K562 (cell line): ENCODE measurements at regions not wholly inside any gene's neighbourhood (a gene's known extent, or its start where the extent isn't known, plus 50 kb on each side); places are given as distances from the start of the nearest gene placed in this dataset.

ENCODE experiments used
- ATAC-seq: fragments of 200-7000 bp; cut with Tn5 transposase; 3 replicates; pipeline ENCODE4 v1.9.1; 2020; ENCODE audit warnings: moderate library complexity
- BruUV-seq: library from RNA; stranded (reverse); fragments of 400-500 nt; replicated peaks from 2 replicates; lab custom pipeline; 2021; lab: Mats Ljungman, UMichigan
- CTCF ChIA-PET: fragments of 300-600 bp; formaldehyde crosslinking; extraction: SDS; loops from one replicate; lab custom pipeline; 2021; ENCODE audit warnings: low intra/inter-chr PET ratio; lab: Yijun Ruan, JAX
- POLR2A ChIA-PET: fragments of 300-600, 350-650 bp; sonication (Branson Sonifier 250); formaldehyde crosslinking; extraction: SDS; loops from one replicate; lab custom pipeline; 2021; ENCODE audit warnings: antibody characterized with exemption, inconsistent platforms; lab: Yijun Ruan, JAX
- DNase-seq, 4 experiments: peaks; one replicate each; pipeline versions ENCODE4 v3.0.0 to v3.0.0-alpha.2; 2011 to 2018; ENCODE audit warnings: low spot score in 3 of 4, mixed read lengths in 3 of 4; ENCODE audit errors: extremely low read depth in 1 of 4
- FAIRE-seq: peaks from 2 replicates; lab custom pipeline; 2011; peaks lifted over from hg19 to GRCh38; lab: Jason Lieb, UNC
- H2AFZ ChIP-seq: 2 replicates; pipeline ENCODE4 v1.6.0; 2011; ENCODE audit warnings: low read depth, low read length, control low read depth, inconsistent platforms
- H3K27ac ChIP-seq: fragments of 200-600 bp; 3 replicates; pipeline ENCODE4 v1.8.0; 2011; ENCODE audit warnings: low read depth, mild to moderate bottlenecking, control low read depth, inconsistent platforms, low read length, moderate library complexity, mixed read lengths; ENCODE audit errors: extremely low read depth
- H3K27me3 ChIP-seq, 2 experiments: fragments of 300-600 bp in 1 of 2; 2 replicates in 1 of 2; 3 replicates in 1 of 2; pipeline versions ENCODE4 v1.6.0 to v1.8.0; 2011; ENCODE audit warnings: inconsistent platforms in 2 of 2, low read length in 2 of 2, mild to moderate bottlenecking in 1 of 2, mixed read lengths in 1 of 2, moderate library complexity in 1 of 2; ENCODE audit not compliant: control insufficient read depth in 2 of 2, insufficient read depth in 2 of 2
- H3K36me3 ChIP-seq: fragments of 300-600 bp; 3 replicates; pipeline ENCODE4 v1.8.0; 2011; ENCODE audit warnings: mild to moderate bottlenecking, low read length, inconsistent platforms; ENCODE audit not compliant: control insufficient read depth, insufficient read depth
- H3K4me1 ChIP-seq, 2 experiments: fragments of 200-600 bp in 1 of 2; replicated peaks in 1 of 2; 2 replicates in 1 of 2; 3 replicates in 1 of 2; pipeline versions ENCODE4 v1.5.1 to v1.8.0; 2011; ENCODE audit warnings: inconsistent platforms in 2 of 2, low read length in 2 of 2, mild to moderate bottlenecking in 1 of 2, mixed read lengths in 1 of 2, moderate library complexity in 1 of 2; ENCODE audit not compliant: control insufficient read depth in 2 of 2, insufficient read depth in 2 of 2
- H3K4me2 ChIP-seq: 2 replicates; pipeline ENCODE4 v1.6.1; 2011; ENCODE audit warnings: low read length, control low read depth, inconsistent platforms, mixed read lengths; ENCODE audit not compliant: insufficient read depth
- H3K4me3 ChIP-seq: fragments of 200-600 bp; sonication (generic), shearing (Covaris generic); 2 replicates; pipeline ENCODE4 v1.5.1; 2016; ENCODE audit warnings: control low read depth, inconsistent platforms
- H3K79me2 ChIP-seq: fragments of 200-600 bp; 3 replicates; pipeline ENCODE4 v1.8.0; 2011; ENCODE audit warnings: low read length, inconsistent platforms; ENCODE audit not compliant: control insufficient read depth, insufficient read depth
- H3K9ac ChIP-seq, 2 experiments: 2 replicates each; pipeline versions ENCODE4 v1.6.0 to v1.6.1; 2011; ENCODE audit warnings: low read depth in 2 of 2, low read length in 2 of 2, control low read depth in 1 of 2, inconsistent platforms in 1 of 2, mild to moderate bottlenecking in 1 of 2, mixed read lengths in 1 of 2; ENCODE audit not compliant: insufficient read depth in 1 of 2
- H3K9me1 ChIP-seq: one replicate; pipeline ENCODE4 v1.6.0; 2011; ENCODE audit warnings: inconsistent platforms, mild to moderate bottlenecking, low read length, moderate library complexity; ENCODE audit not compliant: control insufficient read depth, insufficient read depth
- H3K9me3 ChIP-seq: replicated peaks from 2 replicates; pipeline ENCODE4 v1.5.1; 2011; ENCODE audit warnings: low read depth, low read length, inconsistent platforms; ENCODE audit not compliant: control insufficient read depth, insufficient read depth
- H4K20me1 ChIP-seq: replicated peaks from 2 replicates; pipeline ENCODE4 v1.6.1; 2011; ENCODE audit warnings: low read length, inconsistent platforms, mixed read lengths; ENCODE audit not compliant: control insufficient read depth, insufficient read depth
- CREBBP ChIP-seq: IDR thresholded peaks from one replicate; pipeline ENCODE4 v1.6.1; 2012; ENCODE audit warnings: low read depth, mild to moderate bottlenecking, control low read depth, inconsistent platforms, low read length
- DEAF1 ChIP-seq: fragments of 450-650 bp; formaldehyde crosslinking; IDR thresholded peaks from 2 replicates; pipeline ENCODE4 v1.4.0; 2020; ENCODE audit warnings: mild to moderate bottlenecking, moderate library complexity
- WGBS: fragments of 100-300 bp; shearing (Covaris generic); methylation state at CpG from one replicate; pipeline ENCODE4 v1.1.6; 2016; ENCODE audit warnings: low coverage, mixed read lengths; ENCODE audit not compliant: insufficient coverage; ENCODE audit errors: missing lambda C conversion rate; 5-methylcytosine and 5-hydroxymethylcytosine counted together
- in situ Hi-C: fragments of 300-500 bp; cut with MboI; formaldehyde crosslinking; loops from 4 replicates; pipeline ENCODE4 v1.15.0; 2018; ENCODE audit warnings: inconsistent platforms, mixed read lengths
- intact Hi-C: fragments of 100-400 bp; cut with micrococcal nuclease; formaldehyde crosslinking; loops from 2 replicates; pipeline ENCODE4 v1.14.2; 2022
- TF ChIP-seq, protein P1 (sequence below), 2 experiments: fragments of 450-650 bp; conservative IDR thresholded peaks; 2 replicates each; pipeline ENCODE4 v1.6.1; 2017; ENCODE audit warnings: mild to moderate bottlenecking in 2 of 2, moderate library complexity in 2 of 2
- TF ChIP-seq, protein P2 (sequence below): fragments of 450-650 bp; IDR thresholded peaks from 2 replicates; pipeline ENCODE4 v1.6.1; 2016; ENCODE audit warnings: borderline replicate concordance

DNA sequence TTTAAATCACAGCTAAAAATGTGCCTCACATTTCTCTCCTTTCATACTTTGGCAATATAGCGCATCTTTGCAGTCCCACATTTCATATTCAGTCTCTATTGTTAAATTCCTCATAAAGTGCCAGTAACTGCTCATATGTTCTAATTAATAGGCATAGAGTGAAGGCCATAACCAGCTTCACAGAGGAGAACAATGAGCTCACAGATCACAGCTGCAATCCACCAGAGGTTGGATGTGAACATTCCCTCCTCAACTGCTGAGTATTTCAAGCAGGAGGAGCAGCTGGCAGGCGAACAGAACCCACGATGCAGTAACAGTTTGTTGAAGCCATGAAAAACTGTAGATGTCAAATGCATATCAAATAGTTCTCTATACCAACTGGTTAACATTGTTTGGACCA lies 2088.7 kb upstream of the AGA start (continued):
- TF ChIP-seq, protein P1, sequence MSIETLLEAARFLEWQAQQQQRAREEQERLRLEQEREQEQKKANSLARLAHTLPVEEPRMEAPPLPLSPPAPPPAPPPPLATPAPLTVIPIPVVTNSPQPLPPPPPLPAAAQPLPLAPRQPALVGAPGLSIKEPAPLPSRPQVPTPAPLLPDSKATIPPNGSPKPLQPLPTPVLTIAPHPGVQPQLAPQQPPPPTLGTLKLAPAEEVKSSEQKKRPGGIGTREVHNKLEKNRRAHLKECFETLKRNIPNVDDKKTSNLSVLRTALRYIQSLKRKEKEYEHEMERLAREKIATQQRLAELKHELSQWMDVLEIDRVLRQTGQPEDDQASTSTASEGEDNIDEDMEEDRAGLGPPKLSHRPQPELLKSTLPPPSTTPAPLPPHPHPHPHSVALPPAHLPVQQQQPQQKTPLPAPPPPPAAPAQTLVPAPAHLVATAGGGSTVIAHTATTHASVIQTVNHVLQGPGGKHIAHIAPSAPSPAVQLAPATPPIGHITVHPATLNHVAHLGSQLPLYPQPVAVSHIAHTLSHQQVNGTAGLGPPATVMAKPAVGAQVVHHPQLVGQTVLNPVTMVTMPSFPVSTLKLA (conservative IDR thresholded peaks at IDR 0.05) = no peak
- no peak for TF ChIP-seq CREBBP

GRCh38 chr4:179536694-179537093 lies 2094.5 kb upstream of the AGA start:
- FAIRE-seq (no peak), ATAC-seq (no peak), DNase-seq (no peak)
- POLR2A ChIA-PET = no interaction called here
- intact Hi-C loops = no loop called here
- Histone ChIP-seq H3K4me3 (no peak overlapping the region), H3K9me1 (no peaks in the 10 kb centered on the region), H2AFZ (no peak overlapping the region), H3K79me2 (no peaks in the 10 kb centered on the region), H3K27ac (no peak overlapping the region), H3K9ac (no peak overlapping the region), H3K27me3 (no peaks in the 10 kb centered on the region), H3K4me2 (no peak overlapping the region), H3K36me3 (no peaks in the 10 kb centered on the region), H3K4me1 (no peaks in the 10 kb centered on the region), H4K20me1 (no peaks in the 10 kb centered on the region), H3K9me3 (no peaks in the 10 kb centered on the region)
- CTCF ChIA-PET = no interaction called here
- BruUV-seq = no TSS peak
- 0% methylated on average over 3 of the region's 3 CpGs for WGBS
- TF ChIP-seq DEAF1 (CRISPR knock-in tag) = no peak
- TF ChIP-seq, protein P2, sequence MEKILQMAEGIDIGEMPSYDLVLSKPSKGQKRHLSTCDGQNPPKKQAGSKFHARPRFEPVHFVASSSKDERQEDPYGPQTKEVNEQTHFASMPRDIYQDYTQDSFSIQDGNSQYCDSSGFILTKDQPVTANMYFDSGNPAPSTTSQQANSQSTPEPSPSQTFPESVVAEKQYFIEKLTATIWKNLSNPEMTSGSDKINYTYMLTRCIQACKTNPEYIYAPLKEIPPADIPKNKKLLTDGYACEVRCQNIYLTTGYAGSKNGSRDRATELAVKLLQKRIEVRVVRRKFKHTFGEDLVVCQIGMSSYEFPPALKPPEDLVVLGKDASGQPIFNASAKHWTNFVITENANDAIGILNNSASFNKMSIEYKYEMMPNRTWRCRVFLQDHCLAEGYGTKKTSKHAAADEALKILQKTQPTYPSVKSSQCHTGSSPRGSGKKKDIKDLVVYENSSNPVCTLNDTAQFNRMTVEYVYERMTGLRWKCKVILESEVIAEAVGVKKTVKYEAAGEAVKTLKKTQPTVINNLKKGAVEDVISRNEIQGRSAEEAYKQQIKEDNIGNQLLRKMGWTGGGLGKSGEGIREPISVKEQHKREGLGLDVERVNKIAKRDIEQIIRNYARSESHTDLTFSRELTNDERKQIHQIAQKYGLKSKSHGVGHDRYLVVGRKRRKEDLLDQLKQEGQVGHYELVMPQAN = no peak
- in situ Hi-C loops = no loop called here
